ENCODE measurements at regions not wholly inside any gene's neighbourhood (a gene's known extent, or its start where the extent isn't known, plus 50 kb on each side); places are given as distances from the start of the nearest gene placed in this dataset.

- no peak for TF ChIP-seq ZNF274 (IDR thresholded peaks at IDR 0.05; ENCODE audit: low read depth, low read length)
- no peak for TF ChIP-seq SUZ12 (IDR thresholded peaks at IDR 0.05; ENCODE audit: extremely low read depth, insufficient read depth, insufficient read length)
These were observed 61.6 kb upstream of the MAPK10 start for GRCh38 chr4:86421461-86421860.

Data from NT2/D1 (cell line).